Muscle layer of duodenum (tissue), 2 donors: ENCODE measurements at regions not wholly inside any gene's neighbourhood (a gene's known extent, or its start where the extent isn't known, plus 50 kb on each side); places are given as distances from the start of the nearest gene placed in this dataset.
"Not testable (repeated sequence)": the region's sequence is repeated elsewhere in the genome, so short reads cannot be mapped to it uniquely, and the experiment has no call there.

Source experiments
- H3K27ac ChIP-seq: one replicate; pipeline ENCODE4 v1.7.0; 2013; ENCODE audit warnings: mild to moderate bottlenecking, low read length
- H3K27me3 ChIP-seq: one replicate; pipeline ENCODE4 v1.7.0; 2013; ENCODE audit warnings: low read depth, mild to moderate bottlenecking, control low read depth, low read length
- H3K36me3 ChIP-seq, 2 donors: one replicate each; pipeline ENCODE4 v1.7.0; 2013; ENCODE audit warnings: low read length in 2 of 2, control low read depth in 1 of 2, mild to moderate bottlenecking in 1 of 2; ENCODE audit not compliant: insufficient read depth in 2 of 2, control insufficient read depth in 1 of 2
- H3K4me1 ChIP-seq, 2 donors: one replicate each; pipeline ENCODE4 v1.7.0; 2013; ENCODE audit warnings: low read length in 2 of 2, mild to moderate bottlenecking in 2 of 2, control low read depth in 1 of 2, moderate library complexity in 1 of 2; ENCODE audit not compliant: insufficient read depth in 2 of 2, control insufficient read depth in 1 of 2
- H3K4me3 ChIP-seq, 2 donors: one replicate each; pipeline ENCODE4 v1.7.0; 2013; ENCODE audit warnings: low read length in 2 of 2, low read depth in 1 of 2, mild to moderate bottlenecking in 1 of 2
- H3K9me3 ChIP-seq, 2 donors: one replicate each; pipeline ENCODE4 v1.7.0; 2013; ENCODE audit warnings: low read length in 2 of 2, control low read depth in 1 of 2, mild to moderate bottlenecking in 1 of 2; ENCODE audit not compliant: control insufficient read depth in 1 of 2
- donor health status: healthy.

DNA sequence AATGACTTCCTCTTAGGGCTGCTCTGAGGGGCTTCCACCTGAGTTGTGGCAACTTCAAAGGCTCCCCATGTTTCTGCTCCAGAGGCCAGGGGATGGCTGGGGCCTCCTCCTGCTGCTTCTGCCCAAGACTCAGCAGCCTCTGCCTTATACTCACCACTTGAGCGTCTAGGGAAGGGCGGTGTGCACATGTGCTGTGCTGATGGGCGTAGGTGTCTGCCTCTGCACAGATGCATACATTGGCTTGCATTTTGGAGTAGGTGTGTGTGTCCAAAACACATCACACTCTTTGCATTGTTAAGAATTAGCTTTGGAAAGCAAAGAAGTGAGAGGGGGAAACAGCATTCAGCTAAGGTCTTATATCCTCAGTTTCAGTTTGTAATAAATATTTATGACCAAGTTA is 85.2 kb downstream of the EN1 start:
- Histone ChIP-seq H3K36me3 (no peaks in the 10 kb centered on the region), H3K27ac (no peak overlapping the region), H3K27me3 (peaks cover 6% of the 10 kb centered on the region), H3K4me1 (no peaks in the 10 kb centered on the region), H3K4me3 (no peak overlapping the region), H3K9me3 (no peaks in the 10 kb centered on the region)

DNA sequence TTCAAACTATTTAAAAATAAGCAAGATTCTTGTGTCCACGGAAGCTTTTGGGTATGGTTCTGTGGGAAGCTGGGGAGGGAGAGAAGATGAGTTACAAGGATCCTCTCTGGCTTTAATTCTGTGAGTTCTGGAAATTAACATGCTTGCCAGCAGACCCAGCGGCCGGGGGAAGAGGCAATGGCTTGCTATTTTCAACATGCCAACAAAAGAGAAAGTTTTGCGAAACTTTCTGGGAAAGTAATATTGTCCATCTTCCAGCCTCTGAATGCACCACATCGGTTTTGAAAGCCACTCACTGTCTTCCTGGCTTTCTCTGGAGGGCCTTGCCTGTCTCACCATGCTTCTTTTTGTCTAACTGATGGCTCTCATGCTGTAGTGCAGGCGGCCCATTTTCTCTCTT is 85.7 kb downstream of the EN1 start:
- H3K9me3 ChIP-seq = no peaks in the 10 kb centered on the region
- H3K27me3 ChIP-seq = peaks cover 6% of the 10 kb centered on the region
- H3K36me3 ChIP-seq = no peaks in the 10 kb centered on the region

DNA sequence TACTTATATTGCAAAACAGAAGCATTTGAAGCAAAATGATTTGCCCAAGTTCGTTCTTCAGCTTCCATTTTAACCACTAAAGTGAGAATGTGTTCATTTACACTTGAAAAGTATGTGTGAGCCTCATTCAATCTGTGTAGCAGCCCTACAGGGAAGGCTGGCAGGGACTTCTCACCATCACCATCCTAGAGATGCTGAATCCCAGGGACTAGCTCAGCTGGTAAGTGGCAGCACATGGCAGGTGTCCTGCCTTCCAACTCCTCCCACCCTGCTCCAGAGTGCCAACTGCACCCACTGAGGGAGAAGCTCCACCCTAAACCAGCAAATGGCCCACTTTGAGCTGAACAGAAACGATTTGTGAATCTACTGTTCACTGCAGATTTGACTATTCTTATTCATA is 91.5 kb downstream of the EN1 start:
- no peak overlapping the region for H3K27ac ChIP-seq
- H3K36me3 ChIP-seq = no peaks in the 10 kb centered on the region
- no peak overlapping the region for H3K4me3 ChIP-seq
- H3K4me1 ChIP-seq = no peaks in the 10 kb centered on the region
- H3K9me3 ChIP-seq = no peaks in the 10 kb centered on the region
- no peaks in the 10 kb centered on the region for H3K27me3 ChIP-seq

More for the DNA sequence above, 85.7 kb downstream of the EN1 start:
- H3K27ac ChIP-seq = no peak overlapping the region
- H3K4me1 ChIP-seq = no peaks in the 10 kb centered on the region
- no peak overlapping the region for H3K4me3 ChIP-seq

DNA sequence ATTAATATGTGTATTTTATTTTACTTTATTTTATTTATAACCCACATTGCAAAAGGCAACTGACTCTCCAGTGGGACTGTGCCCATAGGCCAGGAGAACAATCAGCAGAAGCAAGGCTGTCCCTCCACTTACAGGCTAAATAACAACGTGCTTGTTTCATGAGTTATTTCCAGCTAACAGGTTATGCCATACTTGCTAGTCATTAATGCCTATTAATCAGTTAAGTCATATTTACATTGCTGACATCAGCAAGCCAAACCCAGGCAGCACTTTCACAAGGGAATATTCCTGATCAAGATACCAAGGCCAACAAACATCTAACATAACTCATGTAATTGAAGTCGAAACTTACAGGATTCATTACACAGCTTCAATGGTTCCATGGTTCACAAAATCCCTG is 92.1 kb downstream of the EN1 start:
- no peaks in the 10 kb centered on the region for H3K27me3 ChIP-seq
- H3K36me3 ChIP-seq = no peaks in the 10 kb centered on the region
- no peaks in the 10 kb centered on the region for H3K9me3 ChIP-seq
- H3K4me3 ChIP-seq = no peak overlapping the region
- no peak overlapping the region for H3K27ac ChIP-seq
- H3K4me1 ChIP-seq = no peaks in the 10 kb centered on the region

DNA sequence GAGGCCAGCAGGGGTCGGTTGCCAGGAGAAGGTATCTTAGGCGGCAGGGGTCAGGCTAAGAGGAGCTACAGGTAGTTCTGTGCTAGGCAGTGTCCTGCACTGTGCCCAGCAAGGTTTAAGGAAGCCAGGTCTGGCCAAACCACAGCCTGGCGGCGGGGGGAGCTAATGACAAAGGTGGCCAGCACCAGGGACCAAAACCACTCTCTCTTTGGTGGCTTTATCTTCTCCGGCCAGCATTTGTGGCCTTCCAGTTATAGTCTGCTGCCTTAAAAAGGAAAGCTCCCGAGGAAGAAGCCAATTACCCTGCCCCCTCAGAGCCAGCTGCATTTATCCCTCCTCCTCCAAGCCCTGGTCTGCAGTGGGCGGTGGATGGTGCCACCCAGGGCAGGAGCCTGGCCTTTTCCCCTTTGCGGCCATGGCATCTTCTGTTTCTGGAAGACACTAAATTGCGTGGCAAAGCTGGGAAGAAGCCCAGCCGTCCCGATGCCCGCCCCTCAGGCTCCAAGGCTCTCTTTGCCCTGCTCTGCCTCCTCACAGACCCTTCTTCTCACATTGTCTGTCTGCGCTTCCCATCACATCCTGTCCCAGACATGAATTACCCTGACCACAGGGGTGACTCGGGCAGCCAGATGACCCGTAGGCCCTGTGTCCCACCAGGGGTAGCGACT is 94.6 kb downstream of the EN1 start:
- H3K27me3 ChIP-seq = no peaks in the 10 kb centered on the region
- H3K27ac ChIP-seq = no peak overlapping the region
- no peak overlapping the region for H3K4me3 ChIP-seq
- H3K4me1 ChIP-seq = no peaks in the 10 kb centered on the region
- no peaks in the 10 kb centered on the region for H3K9me3 ChIP-seq
- H3K36me3 ChIP-seq = no peaks in the 10 kb centered on the region

DNA sequence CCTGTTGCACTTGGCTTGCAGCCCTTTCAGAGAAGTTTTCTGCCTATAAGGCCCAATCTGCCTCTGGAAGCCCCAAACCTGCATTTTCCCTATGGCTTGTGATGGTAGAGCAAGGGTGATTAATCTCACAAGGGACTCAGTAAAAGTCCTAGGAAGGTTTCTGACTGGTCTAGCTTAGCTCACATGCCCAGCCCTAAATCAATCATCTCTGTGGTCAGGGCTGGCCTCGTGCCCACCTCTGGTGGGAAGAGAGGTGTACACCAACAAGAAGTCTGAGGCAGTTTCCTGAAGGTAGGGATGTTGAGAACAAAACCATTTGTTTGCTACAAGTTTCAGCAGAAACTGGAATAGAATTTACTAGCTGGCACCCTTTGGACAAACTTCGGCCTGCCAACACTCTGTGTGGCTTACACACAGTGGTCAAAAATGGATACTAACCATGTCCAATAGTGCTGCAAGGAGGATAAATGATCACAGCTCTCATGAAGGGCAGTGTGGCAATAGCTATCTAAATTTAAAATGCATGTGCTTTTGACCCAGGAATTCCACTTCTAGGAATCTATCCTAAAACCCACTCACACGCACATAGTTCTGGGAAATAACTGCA is 96.4 kb downstream of the EN1 start:
- Histone ChIP-seq H3K4me1 (no peaks in the 10 kb centered on the region), H3K27me3 (no peaks in the 10 kb centered on the region), H3K9me3 (no peaks in the 10 kb centered on the region), H3K27ac (no peak overlapping the region), H3K4me3 (no peak overlapping the region), H3K36me3 (no peaks in the 10 kb centered on the region)

DNA sequence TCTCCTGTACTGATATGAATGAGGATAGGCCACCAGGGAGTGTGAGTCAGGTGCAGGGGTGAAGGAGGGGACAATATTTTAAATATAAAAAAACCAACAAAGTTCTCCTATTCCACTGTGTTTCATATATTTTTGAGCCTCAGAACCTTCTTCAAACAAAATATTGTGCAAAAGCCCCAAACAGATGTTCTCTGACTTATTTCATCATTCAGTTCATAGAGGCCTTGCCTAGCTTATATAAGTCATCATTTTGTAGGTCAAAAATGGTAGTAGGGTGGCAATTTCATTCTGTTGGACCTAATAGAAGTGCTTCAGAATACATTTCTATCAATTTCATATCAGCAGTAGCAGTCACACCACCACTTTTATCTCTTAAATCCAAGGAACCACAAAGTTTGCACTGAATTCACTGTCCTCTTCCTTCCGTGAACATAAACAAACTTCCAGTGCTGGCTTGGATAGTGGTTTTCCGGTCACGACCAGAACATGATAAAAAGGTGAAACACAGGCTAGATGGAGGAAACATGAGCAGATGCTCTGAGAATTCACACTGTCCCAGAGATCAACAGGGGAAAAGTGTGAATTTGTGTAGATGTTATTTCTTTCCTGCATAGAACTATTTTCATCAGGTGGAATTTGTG is 99.1 kb downstream of the EN1 start:
- no peaks in the 10 kb centered on the region for H3K27me3 ChIP-seq
- no peak overlapping the region for H3K27ac ChIP-seq

DNA sequence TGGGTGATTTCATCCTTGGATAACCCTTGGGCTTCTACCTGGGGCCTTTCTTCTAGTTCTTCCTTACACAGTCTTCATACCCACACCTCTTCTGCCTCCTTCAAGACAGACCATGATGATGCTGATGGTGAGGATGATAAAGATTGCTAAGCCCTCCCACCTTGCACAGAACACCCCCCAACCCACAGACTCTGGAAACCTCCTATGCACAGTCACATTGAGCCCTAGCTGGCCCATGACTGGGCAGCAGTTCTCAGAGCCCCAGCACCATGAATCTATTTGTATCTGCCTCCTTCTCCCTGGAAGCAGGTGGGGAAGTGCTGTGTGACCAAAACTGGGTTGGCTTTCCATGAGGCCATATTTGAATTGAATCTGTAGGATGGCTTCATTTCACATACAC is 99.8 kb downstream of the EN1 start:
- no peaks in the 10 kb centered on the region for H3K36me3 ChIP-seq

More for the DNA sequence above, 99.1 kb downstream of the EN1 start:
- Histone ChIP-seq H3K4me1 (no peaks in the 10 kb centered on the region), H3K9me3 (no peaks in the 10 kb centered on the region), H3K36me3 (no peaks in the 10 kb centered on the region), H3K4me3 (no peak overlapping the region)

DNA sequence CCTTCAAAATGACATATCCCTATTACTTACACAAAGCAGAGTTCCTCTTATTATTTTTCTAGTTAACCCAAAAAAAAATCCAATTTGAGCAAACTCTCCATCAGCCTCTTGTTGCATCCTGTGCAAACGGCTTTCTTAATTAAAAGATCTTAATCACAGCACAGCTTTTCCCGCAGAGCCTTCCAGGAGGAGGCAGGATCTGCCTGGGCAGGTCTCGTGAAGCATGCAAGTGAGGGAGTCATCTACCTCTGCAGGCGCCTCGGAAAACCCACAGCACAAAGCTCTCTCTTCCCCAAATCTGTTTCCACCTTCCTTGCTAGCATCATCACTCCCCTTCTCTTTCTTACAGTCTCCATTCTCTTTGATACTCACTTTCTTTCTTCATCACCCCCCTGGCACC is 100.4 kb downstream of the EN1 start:
- H3K27ac ChIP-seq = no peak overlapping the region
- no peaks in the 10 kb centered on the region for H3K4me1 ChIP-seq
- no peaks in the 10 kb centered on the region for H3K9me3 ChIP-seq
- H3K27me3 ChIP-seq = no peaks in the 10 kb centered on the region
- H3K4me3 ChIP-seq = no peak overlapping the region
- no peaks in the 10 kb centered on the region for H3K36me3 ChIP-seq

More for the DNA sequence above, 99.8 kb downstream of the EN1 start:
- no peak overlapping the region for H3K4me3 ChIP-seq
- H3K27ac ChIP-seq = no peak overlapping the region
- H3K27me3 ChIP-seq = no peaks in the 10 kb centered on the region
- H3K4me1 ChIP-seq = no peaks in the 10 kb centered on the region
- no peaks in the 10 kb centered on the region for H3K9me3 ChIP-seq

DNA sequence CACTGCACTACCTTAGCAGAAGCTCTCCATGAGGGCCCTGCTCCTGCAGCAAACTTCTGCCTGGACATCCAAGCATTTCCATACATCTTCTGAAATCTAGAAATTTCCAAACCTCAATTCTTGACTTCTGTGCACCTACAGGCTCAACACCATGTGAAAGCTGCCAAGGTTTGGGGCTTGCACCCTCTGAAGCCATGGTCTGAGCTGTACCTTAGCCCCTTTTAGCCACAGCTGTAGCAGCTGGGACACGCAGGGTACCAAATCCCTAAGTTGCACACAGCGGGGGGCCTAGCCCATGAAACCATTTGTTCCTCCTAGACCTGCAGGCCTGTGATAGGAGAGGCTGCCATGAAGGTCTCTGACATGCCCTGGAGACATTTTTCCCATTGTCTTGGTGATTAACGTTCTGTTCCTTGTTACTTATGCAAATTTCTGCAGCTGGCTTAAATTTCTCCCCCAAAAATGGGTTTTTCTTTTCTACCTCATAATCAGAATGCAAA is 102.7 kb downstream of the EN1 start:
- not testable (repeated sequence) for H3K36me3 ChIP-seq, H3K27me3 ChIP-seq, H3K9me3 ChIP-seq, H3K4me3 ChIP-seq, H3K27ac ChIP-seq, H3K4me1 ChIP-seq

DNA sequence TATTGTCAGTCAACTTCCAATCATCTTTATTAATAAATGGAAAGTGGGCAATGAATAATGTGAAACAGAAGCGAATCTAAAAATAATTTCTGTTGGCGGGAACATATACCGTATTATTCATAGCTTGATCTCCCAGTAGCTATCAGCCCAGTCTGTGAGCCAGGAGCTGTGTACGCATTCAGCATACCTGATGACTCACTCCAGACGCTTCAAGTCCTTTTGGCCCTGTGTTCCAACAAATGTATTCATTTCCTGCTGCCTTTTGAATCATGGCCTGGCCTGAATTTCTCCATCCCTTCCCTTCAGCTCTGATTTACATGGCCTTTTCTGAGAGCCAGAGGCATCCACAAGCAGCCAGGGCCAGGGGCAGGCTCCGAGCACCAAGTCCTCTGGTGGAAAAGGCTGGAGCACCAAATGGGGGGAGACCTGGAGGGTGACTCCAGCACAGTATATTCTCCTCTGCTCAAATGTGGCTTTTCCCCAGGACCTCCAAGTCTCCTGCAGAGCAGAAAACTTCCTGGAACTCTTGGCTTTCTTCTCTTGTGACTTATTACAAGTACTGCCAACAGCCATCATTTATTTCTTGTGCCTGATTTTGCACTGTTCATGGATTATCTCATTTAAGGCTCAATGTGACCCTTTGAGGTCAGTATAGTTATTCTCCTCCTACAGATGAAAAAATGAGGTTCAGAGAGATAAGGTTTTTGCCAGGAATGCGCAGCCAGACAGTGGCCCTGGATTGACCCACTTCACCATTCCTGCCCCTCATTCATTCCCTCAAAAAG is 108.7 kb downstream of the EN1 start:
- H3K9me3 ChIP-seq = no peaks in the 10 kb centered on the region
- no peak overlapping the region for H3K4me3 ChIP-seq
- H3K27ac ChIP-seq = no peak overlapping the region
- H3K4me1 ChIP-seq = no peaks in the 10 kb centered on the region
- no peaks in the 10 kb centered on the region for H3K27me3 ChIP-seq
- no peaks in the 10 kb centered on the region for H3K36me3 ChIP-seq
